H1 (cell line): ENCODE measurements at regions not wholly inside any gene's neighbourhood (a gene's known extent, or its start where the extent isn't known, plus 50 kb on each side); places are given as distances from the start of the nearest gene placed in this dataset.

Source experiments
- CTCF ChIA-PET: fragments of 300-600 bp; sonication (Branson Sonifier 250); formaldehyde crosslinking; loops from one replicate; lab custom pipeline; 2021; ENCODE audit not compliant: partially characterized antibody; lab: Charles Lee
- POLR2A ChIA-PET: fragments of 300-600 bp; sonication (Branson Sonifier 250); formaldehyde crosslinking; loops from one replicate; lab custom pipeline; 2021; ENCODE audit warnings: inconsistent platforms; ENCODE audit not compliant: partially characterized antibody; lab: Charles Lee
- DNase-seq, 2 experiments: peaks; one replicate each; pipeline versions ENCODE4 v3.0.0 to v3.0.0-alpha.2; 2010 to 2022; ENCODE audit warnings: low spot score in 2 of 2, low read depth in 1 of 2, mixed read lengths in 1 of 2
- FAIRE-seq: peaks from 2 replicates; lab custom pipeline; 2011; peaks lifted over from hg19 to GRCh38; lab: Jason Lieb, UNC
- H2AFZ ChIP-seq: 2 replicates; pipeline ENCODE4 v1.8.1; 2012; ENCODE audit warnings: low read length, inconsistent platforms
- H2AK5ac ChIP-seq: 2 replicates; pipeline ENCODE4 v1.6.1; 2013; ENCODE audit warnings: low read depth, low read length
- H2BK120ac ChIP-seq: replicated peaks from 2 replicates; pipeline ENCODE3; 2013; ENCODE audit warnings: low read depth, low read length, inconsistent platforms
- H2BK12ac ChIP-seq: 2 replicates; pipeline ENCODE4 v1.6.1; 2013; ENCODE audit warnings: low read depth, low read length
- H2BK15ac ChIP-seq: 2 replicates; pipeline ENCODE4 v1.6.1; 2013; ENCODE audit warnings: low read length
- H2BK20ac ChIP-seq: 2 replicates; pipeline ENCODE4 v1.6.1; 2013; ENCODE audit warnings: low read length
- H2BK5ac ChIP-seq: 2 replicates; pipeline ENCODE4 v1.6.1; 2013; ENCODE audit warnings: low read depth, low read length
- H3K14ac ChIP-seq: 2 replicates; pipeline ENCODE4 v1.6.1; 2013; ENCODE audit warnings: inconsistent platforms; ENCODE audit not compliant: insufficient read length
- H3K18ac ChIP-seq: 2 replicates; pipeline ENCODE4 v1.6.1; 2013; ENCODE audit warnings: low read length; ENCODE audit errors: extremely low read depth
- H3K23ac ChIP-seq: 2 replicates; pipeline ENCODE4 v1.6.1; 2013; ENCODE audit warnings: inconsistent platforms; ENCODE audit not compliant: insufficient read length
- H3K23me2 ChIP-seq: 2 replicates; pipeline ENCODE4 v1.6.1; 2013; ENCODE audit warnings: low read depth, low read length
- H3K27ac ChIP-seq: 2 replicates; pipeline ENCODE4 v1.6.1; 2011; ENCODE audit warnings: low read depth, low read length, inconsistent platforms
- H3K27me3 ChIP-seq, 4 experiments: replicated peaks in 1 of 4; 1 replicate in 1 of 4; 2 replicates in 3 of 4; pipeline versions ENCODE4 v1.6.1 to v1.8.1; 2011 to 2013; ENCODE audit warnings: low read length in 3 of 4, mild to moderate bottlenecking in 3 of 4, inconsistent platforms in 2 of 4, mixed read lengths in 2 of 4, moderate library complexity in 1 of 4; ENCODE audit not compliant: control insufficient read depth in 3 of 4, insufficient read depth in 3 of 4; ENCODE audit errors: extremely low read depth in 1 of 4
- H3K36me3 ChIP-seq, 4 experiments: 2 replicates each; pipeline versions ENCODE4 v1.6.1 to v1.8.1; 2011 to 2013; ENCODE audit warnings: mild to moderate bottlenecking in 4 of 4, low read length in 3 of 4, moderate library complexity in 2 of 4, control low read depth in 1 of 4, inconsistent platforms in 1 of 4; ENCODE audit not compliant: insufficient read depth in 4 of 4, control insufficient read depth in 2 of 4
- H3K4ac ChIP-seq: replicated peaks from 2 replicates; pipeline ENCODE3; 2013; ENCODE audit warnings: low read length, low read depth, mixed read lengths, inconsistent platforms; ENCODE audit not compliant: insufficient read length
- H3K4me1 ChIP-seq, 4 experiments: replicated peaks in 1 of 4; 1 replicate in 1 of 4; 2 replicates in 3 of 4; pipeline versions ENCODE4 v1.6.1 to v1.8.1; 2011 to 2013; ENCODE audit warnings: low read length in 3 of 4, inconsistent platforms in 2 of 4, mixed read lengths in 1 of 4; ENCODE audit not compliant: insufficient read depth in 4 of 4, control insufficient read depth in 3 of 4
- H3K4me2 ChIP-seq, 2 experiments: 2 replicates each; pipeline versions ENCODE4 v1.6.1 to v1.8.1; 2011 to 2013; ENCODE audit warnings: low read depth in 2 of 2, low read length in 2 of 2, control low read depth in 1 of 2, inconsistent platforms in 1 of 2, mild to moderate bottlenecking in 1 of 2; ENCODE audit not compliant: insufficient read depth in 1 of 2
- H3K4me3 ChIP-seq, 4 experiments: fragments of 200-600, 300-600 bp in 1 of 4; sonication (generic), shearing (Covaris generic), sonication (Bioruptor Twin) in 1 of 4; 2 replicates each; pipeline versions ENCODE4 v1.5.1 to v1.8.1; 2011 to 2016; ENCODE audit warnings: low read length in 4 of 4, low read depth in 3 of 4, control low read depth in 2 of 4, inconsistent platforms in 2 of 4, mild to moderate bottlenecking in 2 of 4, mixed read lengths in 1 of 4, moderate library complexity in 1 of 4; ENCODE audit not compliant: insufficient read depth in 2 of 4; ENCODE audit errors: extremely low read depth in 1 of 4
- H3K56ac ChIP-seq: replicated peaks from 2 replicates; pipeline ENCODE3; 2013; ENCODE audit warnings: low read depth, mild to moderate bottlenecking, mixed read lengths, low read length, inconsistent platforms; ENCODE audit not compliant: insufficient read length
- H3K79me1 ChIP-seq: 2 replicates; pipeline ENCODE4 v1.6.1; 2013; ENCODE audit warnings: low read depth, low read length, control low read depth
- H3K79me2 ChIP-seq, 2 experiments: 2 replicates each; pipeline versions ENCODE4 v1.6.1 to v1.8.1; 2012 to 2013; ENCODE audit warnings: low read length in 2 of 2, mild to moderate bottlenecking in 2 of 2, inconsistent platforms in 1 of 2; ENCODE audit not compliant: insufficient read depth in 2 of 2, control insufficient read depth in 1 of 2
- H3K9ac ChIP-seq, 4 experiments: replicated peaks in 1 of 4; 1 replicate in 1 of 4; 2 replicates in 3 of 4; pipeline versions ENCODE4 v1.6.1 to v1.8.1; 2011 to 2013; ENCODE audit warnings: low read depth in 3 of 4, low read length in 3 of 4, control low read depth in 2 of 4, mild to moderate bottlenecking in 2 of 4, moderate library complexity in 2 of 4, inconsistent platforms in 1 of 4; ENCODE audit errors: extremely low read depth in 1 of 4
- H3K9me3 ChIP-seq, 2 experiments: 2 replicates each; pipeline versions ENCODE4 v1.6.1 to v1.8.1; 2012 to 2013; ENCODE audit warnings: mild to moderate bottlenecking in 2 of 2, moderate library complexity in 2 of 2, control low read depth in 1 of 2, inconsistent platforms in 1 of 2, low read depth in 1 of 2, low read length in 1 of 2, mixed read lengths in 1 of 2; ENCODE audit not compliant: insufficient read depth in 2 of 2
- H4K20me1 ChIP-seq, 2 experiments: replicated peaks in 1 of 2; 2 replicates each; pipeline versions ENCODE3 to v1.8.1; 2011 to 2013; ENCODE audit warnings: inconsistent platforms in 2 of 2, low read length in 2 of 2, mild to moderate bottlenecking in 1 of 2; ENCODE audit not compliant: insufficient read depth in 2 of 2, control insufficient read depth in 1 of 2
- H4K5ac ChIP-seq: 2 replicates; pipeline ENCODE4 v1.6.1; 2013; ENCODE audit warnings: low read length, low read depth, mixed read lengths, inconsistent platforms; ENCODE audit not compliant: insufficient read length
- H4K8ac ChIP-seq: 2 replicates; pipeline ENCODE4 v1.8.0; 2013; ENCODE audit warnings: mild to moderate bottlenecking, moderate library complexity, low read length, inconsistent platforms; ENCODE audit not compliant: insufficient read depth; ENCODE audit errors: extremely low read depth
- H4K91ac ChIP-seq: replicated peaks from 2 replicates; pipeline ENCODE3; 2013; ENCODE audit warnings: low read length, mixed read lengths, inconsistent platforms; ENCODE audit not compliant: insufficient read length
- BCL11A ChIP-seq, 2 experiments: IDR thresholded peaks; one replicate each; pipeline ENCODE4 v1.6.1; 2011; ENCODE audit warnings: low read depth in 2 of 2, low read length in 2 of 2, mild to moderate bottlenecking in 2 of 2
- CBX8 ChIP-seq: fragments of 300-800, 300-1000 bp; sonication (generic); IDR thresholded peaks from 2 replicates; pipeline ENCODE4 v1.7.1; 2016; ENCODE audit warnings: low read depth, low read length, borderline replicate concordance
- KDM5A ChIP-seq: fragments of 200-600 bp; IDR thresholded peaks from 2 replicates; pipeline ENCODE4 v1.7.1; 2012; ENCODE audit warnings: mild to moderate bottlenecking, low read length, inconsistent platforms, mixed read lengths
- WGBS, 2 experiments: shearing (Covaris generic) in 1 of 2; methylation state at CpG; one replicate each; pipeline versions ENCODE4 v1.1.6 to v1.1.7; 2013 to 2015; ENCODE audit warnings: low lambda C conversion rate in 2 of 2, mixed read lengths in 2 of 2, inconsistent platforms in 1 of 2, low coverage in 1 of 2, missing lambda C conversion rate in 1 of 2; ENCODE audit not compliant: insufficient replicate concordance in 2 of 2, insufficient coverage in 1 of 2, insufficient read length in 1 of 2; ENCODE audit errors: extremely low coverage in 1 of 2, missing lambda C conversion rate in 1 of 2; 5-methylcytosine and 5-hydroxymethylcytosine counted together

- Histone ChIP-seq H3K4me1 (no peaks in the 10 kb centered on the region), H2BK12ac (no peak overlapping the region), H3K23me2 (no peaks in the 10 kb centered on the region), H2AK5ac (no peak overlapping the region), H3K4ac (no peak overlapping the region), H4K5ac (no peak overlapping the region), H2AFZ (no peak overlapping the region), H3K4me3 (no peak overlapping the region)
- TF ChIP-seq KDM5A = no peak
- TF ChIP-seq CBX8 = no peak
- no peak for TF ChIP-seq BCL11A (IDR thresholded peaks at IDR 0.05; ENCODE audit: low read depth in 2 of 2, low read length in 2 of 2)
- TF ChIP-seq, all 59 proteins: peak for 0
- Histone ChIP-seq H3K18ac (no peak overlapping the region), H3K79me1 (no peaks in the 10 kb centered on the region), H3K9me3 (no peaks in the 10 kb centered on the region), H3K79me2 (no peaks in the 10 kb centered on the region), H3K56ac (no peak overlapping the region), H3K36me3 (no peaks in the 10 kb centered on the region), H3K23ac (no peak overlapping the region), H3K9ac (no peak overlapping the region), H4K8ac (no peak overlapping the region), H2BK5ac (no peak overlapping the region), H4K20me1 (no peaks in the 10 kb centered on the region), H3K27ac (no peak overlapping the region), H2BK20ac (no peak overlapping the region), H3K4me2 (no peak overlapping the region), H2BK15ac (no peak overlapping the region), H3K27me3 (no peaks in the 10 kb centered on the region), H3K14ac (no peak overlapping the region), H4K91ac (no peak overlapping the region), H2BK120ac (no peak overlapping the region)
- POLR2A ChIA-PET = no interaction called here
- no peak for DNase-seq
- CTCF ChIA-PET = interaction anchor here (0.6 to 1.6 kb wide), 4 partner anchors 11 to 1045 kb away, joined by 3 to 5 read pairs (median 4); no protein-coding TSS in a partner anchor
- 86% methylated on average over 2 of the region's 2 CpGs; no CpG with 5 or more reads in 1 of the 2 experiments for WGBS, 2 experiments
- FAIRE-seq = no peak
Measured at GRCh38 chr10:32175629-32176028, 119.4 kb upstream of the KIF5B start.
